Brain pericyte (primary cell): ENCODE measurements at regions not wholly inside any gene's neighbourhood (a gene's known extent, or its start where the extent isn't known, plus 50 kb on each side); places are given as distances from the start of the nearest gene placed in this dataset.
A peak's percentile ranks its signal among the peaks of the same experiment; 100 is the strongest.

Experiments
- DNase-seq: peaks from one replicate; pipeline ENCODE4 v3.0.0-alpha.2; 2012; ENCODE audit warnings: low read depth, low spot score

GRCh38 chr10:117638200-117638599 lies 95.7 kb downstream of the EMX2 start:
- DNase-seq: no peak

GRCh38 chr10:117638664-117639200 lies 96.2 kb downstream of the EMX2 start:
- DNase-seq: no peak

GRCh38 chr10:117640406-117640805 lies 97.9 kb downstream of the EMX2 start:
- no peak for DNase-seq

GRCh38 chr10:117646718-117647117 lies 104.2 kb downstream of the EMX2 start:
- no peak for DNase-seq

- DNase-seq: no peak
These were observed 104.8 kb downstream of the EMX2 start for GRCh38 chr10:117647306-117647705.

- no peak for DNase-seq
These were observed 108.6 kb downstream of the EMX2 start for GRCh38 chr10:117651121-117651520.

- no peak for DNase-seq
These were observed 110.0 kb downstream of the EMX2 start for GRCh38 chr10:117652228-117653169.

- DNase-seq: no peak
These were observed 110.6 kb downstream of the EMX2 start for GRCh38 chr10:117653170-117653515.

- DNase-seq: no peak
These were observed 111.6 kb downstream of the EMX2 start for GRCh38 chr10:117654105-117654504.

GRCh38 chr10:117656385-117657367 lies 114.1 kb downstream of the EMX2 start:
- no peak for DNase-seq

- DNase-seq: no peak
These were observed 118.8 kb downstream of the EMX2 start for GRCh38 chr10:117661316-117661715.

- no peak for DNase-seq
These were observed 119.6 kb downstream of the EMX2 start for GRCh38 chr10:117662126-117662525.

GRCh38 chr10:117662751-117663540 lies 120.4 kb downstream of the EMX2 start:
- no peak for DNase-seq

- DNase-seq: peak; percentile 47
These were observed 121.2 kb downstream of the EMX2 start for GRCh38 chr10:117663750-117664149.

GRCh38 chr10:117664288-117664687 lies 121.7 kb downstream of the EMX2 start:
- DNase-seq: no peak

- no peak for DNase-seq
These were observed 123.6 kb downstream of the EMX2 start for GRCh38 chr10:117666166-117666565.

- no peak for DNase-seq
These were observed 124.4 kb downstream of the EMX2 start for GRCh38 chr10:117666965-117667364.

GRCh38 chr10:117667831-117668230 lies 125.3 kb downstream of the EMX2 start:
- DNase-seq: no peak

GRCh38 chr10:117668327-117669008 lies 125.9 kb downstream of the EMX2 start:
- no peak for DNase-seq

GRCh38 chr10:117669122-117669521 lies 126.6 kb downstream of the EMX2 start:
- DNase-seq: no peak
